Right lobe of liver (tissue), 4 donors: ENCODE measurements at regions not wholly inside any gene's neighbourhood (a gene's known extent, or its start where the extent isn't known, plus 50 kb on each side); places are given as distances from the start of the nearest gene placed in this dataset.
"Not testable (repeated sequence)": the region's sequence is repeated elsewhere in the genome, so short reads cannot be mapped to it uniquely, and the experiment has no call there.

ENCODE experiments used
- POLR2A ChIP-seq: fragments of 450-650 bp; IDR thresholded peaks from one replicate; pipeline ENCODE4 v1.6.1; 2017; ENCODE audit warnings: antibody characterized with exemption, mild to moderate bottlenecking
- TF ChIP-seq, protein P1 (sequence below), 4 donors: fragments of 200-600 bp in 3 of 4; fragments of 450-650 bp in 1 of 4; IDR thresholded peaks; one replicate each; pipeline versions ENCODE4 v1.5.1 to v1.8.0; 2016 to 2022; ENCODE audit warnings: antibody characterized with exemption in 4 of 4, mild to moderate bottlenecking in 2 of 4
- donor health status: DM: no; HTN: no; CAD: no.
- donor health status: DM: no; HTN: no; CAD: no.
- donor health status: DM: no; HTN: yes; CAD: no.

- TF ChIP-seq, protein P1, sequence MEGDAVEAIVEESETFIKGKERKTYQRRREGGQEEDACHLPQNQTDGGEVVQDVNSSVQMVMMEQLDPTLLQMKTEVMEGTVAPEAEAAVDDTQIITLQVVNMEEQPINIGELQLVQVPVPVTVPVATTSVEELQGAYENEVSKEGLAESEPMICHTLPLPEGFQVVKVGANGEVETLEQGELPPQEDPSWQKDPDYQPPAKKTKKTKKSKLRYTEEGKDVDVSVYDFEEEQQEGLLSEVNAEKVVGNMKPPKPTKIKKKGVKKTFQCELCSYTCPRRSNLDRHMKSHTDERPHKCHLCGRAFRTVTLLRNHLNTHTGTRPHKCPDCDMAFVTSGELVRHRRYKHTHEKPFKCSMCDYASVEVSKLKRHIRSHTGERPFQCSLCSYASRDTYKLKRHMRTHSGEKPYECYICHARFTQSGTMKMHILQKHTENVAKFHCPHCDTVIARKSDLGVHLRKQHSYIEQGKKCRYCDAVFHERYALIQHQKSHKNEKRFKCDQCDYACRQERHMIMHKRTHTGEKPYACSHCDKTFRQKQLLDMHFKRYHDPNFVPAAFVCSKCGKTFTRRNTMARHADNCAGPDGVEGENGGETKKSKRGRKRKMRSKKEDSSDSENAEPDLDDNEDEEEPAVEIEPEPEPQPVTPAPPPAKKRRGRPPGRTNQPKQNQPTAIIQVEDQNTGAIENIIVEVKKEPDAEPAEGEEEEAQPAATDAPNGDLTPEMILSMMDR (IDR thresholded peaks at IDR 0.05), result not testable (repeated sequence)
- TF ChIP-seq POLR2A, result not testable (repeated sequence)
Measured at GRCh38 chr6:100043961-100044360, 49.9 kb upstream of the MCHR2 start.
